K562 (cell line): ENCODE measurements at regions not wholly inside any gene's neighbourhood (a gene's known extent, or its start where the extent isn't known, plus 50 kb on each side); places are given as distances from the start of the nearest gene placed in this dataset.

Experiments used
- ATAC-seq: fragments of 200-7000 bp; cut with Tn5 transposase; 3 replicates; pipeline ENCODE4 v1.9.1; 2020; ENCODE audit warnings: moderate library complexity
- BruUV-seq: library from RNA; stranded (reverse); fragments of 400-500 nt; replicated peaks from 2 replicates; lab custom pipeline; 2021; lab: Mats Ljungman, UMichigan
- CTCF ChIA-PET: fragments of 300-600 bp; formaldehyde crosslinking; extraction: SDS; loops from one replicate; lab custom pipeline; 2021; ENCODE audit warnings: low intra/inter-chr PET ratio; lab: Yijun Ruan, JAX
- POLR2A ChIA-PET: fragments of 300-600, 350-650 bp; sonication (Branson Sonifier 250); formaldehyde crosslinking; extraction: SDS; loops from one replicate; lab custom pipeline; 2021; ENCODE audit warnings: antibody characterized with exemption, inconsistent platforms; lab: Yijun Ruan, JAX
- DNase-seq, 4 experiments: peaks; one replicate each; pipeline versions ENCODE4 v3.0.0 to v3.0.0-alpha.2; 2011 to 2018; ENCODE audit warnings: low spot score in 3 of 4, mixed read lengths in 3 of 4; ENCODE audit errors: extremely low read depth in 1 of 4
- FAIRE-seq: peaks from 2 replicates; lab custom pipeline; 2011; peaks lifted over from hg19 to GRCh38; lab: Jason Lieb, UNC
- H2AFZ ChIP-seq: 2 replicates; pipeline ENCODE4 v1.6.0; 2011; ENCODE audit warnings: low read depth, low read length, control low read depth, inconsistent platforms
- H3K27ac ChIP-seq: fragments of 200-600 bp; 3 replicates; pipeline ENCODE4 v1.8.0; 2011; ENCODE audit warnings: low read depth, mild to moderate bottlenecking, control low read depth, inconsistent platforms, low read length, moderate library complexity, mixed read lengths; ENCODE audit errors: extremely low read depth
- H3K27me3 ChIP-seq, 2 experiments: fragments of 300-600 bp in 1 of 2; 2 replicates in 1 of 2; 3 replicates in 1 of 2; pipeline versions ENCODE4 v1.6.0 to v1.8.0; 2011; ENCODE audit warnings: inconsistent platforms in 2 of 2, low read length in 2 of 2, mild to moderate bottlenecking in 1 of 2, mixed read lengths in 1 of 2, moderate library complexity in 1 of 2; ENCODE audit not compliant: control insufficient read depth in 2 of 2, insufficient read depth in 2 of 2
- H3K36me3 ChIP-seq: fragments of 300-600 bp; 3 replicates; pipeline ENCODE4 v1.8.0; 2011; ENCODE audit warnings: mild to moderate bottlenecking, low read length, inconsistent platforms; ENCODE audit not compliant: control insufficient read depth, insufficient read depth
- H3K4me1 ChIP-seq, 2 experiments: fragments of 200-600 bp in 1 of 2; replicated peaks in 1 of 2; 2 replicates in 1 of 2; 3 replicates in 1 of 2; pipeline versions ENCODE4 v1.5.1 to v1.8.0; 2011; ENCODE audit warnings: inconsistent platforms in 2 of 2, low read length in 2 of 2, mild to moderate bottlenecking in 1 of 2, mixed read lengths in 1 of 2, moderate library complexity in 1 of 2; ENCODE audit not compliant: control insufficient read depth in 2 of 2, insufficient read depth in 2 of 2
- H3K4me2 ChIP-seq: 2 replicates; pipeline ENCODE4 v1.6.1; 2011; ENCODE audit warnings: low read length, control low read depth, inconsistent platforms, mixed read lengths; ENCODE audit not compliant: insufficient read depth
- H3K4me3 ChIP-seq: fragments of 200-600 bp; sonication (generic), shearing (Covaris generic); 2 replicates; pipeline ENCODE4 v1.5.1; 2016; ENCODE audit warnings: control low read depth, inconsistent platforms
- H3K79me2 ChIP-seq: fragments of 200-600 bp; 3 replicates; pipeline ENCODE4 v1.8.0; 2011; ENCODE audit warnings: low read length, inconsistent platforms; ENCODE audit not compliant: control insufficient read depth, insufficient read depth
- H3K9ac ChIP-seq, 2 experiments: 2 replicates each; pipeline versions ENCODE4 v1.6.0 to v1.6.1; 2011; ENCODE audit warnings: low read depth in 2 of 2, low read length in 2 of 2, control low read depth in 1 of 2, inconsistent platforms in 1 of 2, mild to moderate bottlenecking in 1 of 2, mixed read lengths in 1 of 2; ENCODE audit not compliant: insufficient read depth in 1 of 2
- H3K9me1 ChIP-seq: one replicate; pipeline ENCODE4 v1.6.0; 2011; ENCODE audit warnings: inconsistent platforms, mild to moderate bottlenecking, low read length, moderate library complexity; ENCODE audit not compliant: control insufficient read depth, insufficient read depth
- H3K9me3 ChIP-seq: replicated peaks from 2 replicates; pipeline ENCODE4 v1.5.1; 2011; ENCODE audit warnings: low read depth, low read length, inconsistent platforms; ENCODE audit not compliant: control insufficient read depth, insufficient read depth
- H4K20me1 ChIP-seq: replicated peaks from 2 replicates; pipeline ENCODE4 v1.6.1; 2011; ENCODE audit warnings: low read length, inconsistent platforms, mixed read lengths; ENCODE audit not compliant: control insufficient read depth, insufficient read depth
- BCL6 ChIP-seq: fragments of 250-450 bp; sonication (Bioruptor Pico); IDR thresholded peaks from 2 replicates; pipeline ENCODE4 v1.4.0; 2020
- CEBPB ChIP-seq: fragments of 450-650 bp; IDR thresholded peaks from 2 replicates; pipeline ENCODE4 v1.6.1; 2016; ENCODE audit warnings: missing genetic modification characterization, missing compliant biosample characterization
- CEBPG ChIP-seq, 3 experiments: fragments of 200-800 bp in 1 of 3; sonication (Bioruptor generic) in 1 of 3; sonication (generic) in 1 of 3; formaldehyde crosslinking in 1 of 3; IDR thresholded peaks in 2 of 3; conservative IDR thresholded peaks in 1 of 3; 2 replicates each; pipeline versions ENCODE4 v1.6.1 to v1.8.0; 2016 to 2022; ENCODE audit warnings: missing compliant biosample characterization in 2 of 3, missing genetic modification characterization in 2 of 3, mild to moderate bottlenecking in 1 of 3, missing genetic modification reagents in 1 of 3
- CHD1 ChIP-seq: fragments of 200-600 bp; sonication (generic); IDR thresholded peaks from one replicate; pipeline ENCODE4 v1.6.1; 2012; ENCODE audit warnings: mild to moderate bottlenecking, moderate library complexity, low read length, inconsistent platforms
- CTBP1 ChIP-seq: fragments of 450-650 bp; IDR thresholded peaks from 2 replicates; pipeline ENCODE4 v1.6.1; 2016; ENCODE audit warnings: borderline replicate concordance
- DACH1 ChIP-seq: fragments of 450-650 bp; IDR thresholded peaks from 2 replicates; pipeline ENCODE4 v1.6.1; 2018; ENCODE audit not compliant: partially characterized antibody
- E2F6 ChIP-seq, 2 experiments: IDR thresholded peaks; 2 replicates each; pipeline ENCODE4 v1.6.1; 2011; ENCODE audit warnings: borderline replicate concordance in 1 of 2, control low read depth in 1 of 2, low read depth in 1 of 2, low read length in 1 of 2, mild to moderate bottlenecking in 1 of 2, mixed read lengths in 1 of 2, moderate library complexity in 1 of 2; ENCODE audit not compliant: insufficient read depth in 1 of 2, insufficient read length in 1 of 2, poor library complexity in 1 of 2, severe bottlenecking in 1 of 2; ENCODE audit errors: extremely low read depth in 1 of 2
- ELF1 ChIP-seq: fragments of 200-800 bp; sonication (Bioruptor generic); IDR thresholded peaks from 2 replicates; pipeline ENCODE4 v1.6.1; 2016; ENCODE audit warnings: missing genetic modification characterization, missing compliant biosample characterization
- ELK3 ChIP-seq: fragments of 450-650 bp; formaldehyde crosslinking; IDR thresholded peaks from 2 replicates; pipeline ENCODE4 v1.4.0; 2020; ENCODE audit warnings: mild to moderate bottlenecking
- HNRNPK ChIP-seq: fragments of 200-400 bp; formaldehyde crosslinking; IDR thresholded peaks from one replicate; pipeline ENCODE4 v1.6.1; 2018; ENCODE audit warnings: mild to moderate bottlenecking, low read depth, low read length; ENCODE audit not compliant: poor library complexity, severe bottlenecking
- MBD1 ChIP-seq: fragments of 250-450 bp; sonication (Bioruptor Pico); IDR thresholded peaks from 2 replicates; pipeline ENCODE4 v1.8.0; 2022; ENCODE audit warnings: inconsistent platforms
- MEF2A ChIP-seq: IDR thresholded peaks from 2 replicates; pipeline ENCODE4 v1.6.1; 2011; ENCODE audit warnings: low read depth, mild to moderate bottlenecking, low read length, moderate library complexity; ENCODE audit not compliant: control insufficient read depth
- NFIX ChIP-seq: fragments of 250-450 bp; sonication (Bioruptor Pico); IDR thresholded peaks from 2 replicates; pipeline ENCODE4 v1.4.0; 2020; ENCODE audit warnings: low read depth, mild to moderate bottlenecking, moderate library complexity
- RAD21 ChIP-seq, 2 experiments: fragments of 250-450 bp in 1 of 2; fragments of 450-650 bp in 1 of 2; sonication (Bioruptor Pico) in 1 of 2; formaldehyde crosslinking in 1 of 2; IDR thresholded peaks in 1 of 2; conservative IDR thresholded peaks in 1 of 2; 2 replicates each; pipeline versions ENCODE4 v1.4.0 to v1.8.0; 2020 to 2022; ENCODE audit warnings: mild to moderate bottlenecking in 2 of 2, moderate library complexity in 1 of 2
- SIN3B ChIP-seq: fragments of 450-650 bp; IDR thresholded peaks from 2 replicates; pipeline ENCODE4 v1.6.1; 2017; ENCODE audit warnings: low read depth, mild to moderate bottlenecking, moderate library complexity
- STAG1 ChIP-seq: sonication (generic); formaldehyde crosslinking; IDR thresholded peaks from 2 replicates; pipeline ENCODE4 v1.5.0; 2020; ENCODE audit warnings: missing genetic modification reagents, borderline replicate concordance
- ZNF551 ChIP-seq: fragments of 250-450 bp; sonication (Bioruptor Pico); IDR thresholded peaks from 2 replicates; pipeline ENCODE4 v1.5.0; 2021; ENCODE audit warnings: mild to moderate bottlenecking, moderate library complexity
- ZNF717 ChIP-seq: fragments of 250-450 bp; sonication (Bioruptor Pico); IDR thresholded peaks from 2 replicates; pipeline ENCODE4 v1.5.0; 2021
- WGBS: fragments of 100-300 bp; shearing (Covaris generic); methylation state at CpG from one replicate; pipeline ENCODE4 v1.1.6; 2016; ENCODE audit warnings: low coverage, mixed read lengths; ENCODE audit not compliant: insufficient coverage; ENCODE audit errors: missing lambda C conversion rate; 5-methylcytosine and 5-hydroxymethylcytosine counted together
- in situ Hi-C: fragments of 300-500 bp; cut with MboI; formaldehyde crosslinking; loops from 4 replicates; pipeline ENCODE4 v1.15.0; 2018; ENCODE audit warnings: inconsistent platforms, mixed read lengths
- intact Hi-C: fragments of 100-400 bp; cut with micrococcal nuclease; formaldehyde crosslinking; loops from 2 replicates; pipeline ENCODE4 v1.14.2; 2022

- no peaks in the 10 kb centered on the region for H3K36me3 ChIP-seq
- DNase-seq = no peak
- ATAC-seq = no peak
- no TSS peak for BruUV-seq
- no peak for TF ChIP-seq MEF2A
- TF ChIP-seq DACH1 = no peak
- TF ChIP-seq ZNF717 (CRISPR knock-in tag) = no peak
- no peak for TF ChIP-seq ELK3
- TF ChIP-seq HNRNPK = no peak
- no peak for TF ChIP-seq CEBPG (CRISPR knock-in tag; IDR thresholded peaks at IDR 0.05)
- no peak for TF ChIP-seq CEBPG (tag; conservative IDR thresholded peaks at IDR 0.05 in 1 of 2, IDR thresholded peaks at IDR 0.05 in 1 of 2)
- TF ChIP-seq CHD1 = no peak
- TF ChIP-seq MBD1 = no peak
- no peak for TF ChIP-seq CEBPB (tag)
- TF ChIP-seq CTBP1 = no peak
- no peak for TF ChIP-seq E2F6 (IDR thresholded peaks at IDR 0.05; ENCODE audit: borderline replicate concordance in 1 of 2, extremely low read depth in 1 of 2, insufficient read depth in 1 of 2, insufficient read length in 1 of 2, low read depth in 1 of 2, low read length in 1 of 2, poor library complexity in 1 of 2, severe bottlenecking in 1 of 2)
- TF ChIP-seq RAD21 (CRISPR knock-in tag; conservative IDR thresholded peaks at IDR 0.05 in 1 of 2, IDR thresholded peaks at IDR 0.05 in 1 of 2) = no peak
- TF ChIP-seq NFIX (CRISPR knock-in tag) = no peak
- TF ChIP-seq STAG1 = no peak
- TF ChIP-seq ELF1 = no peak
- TF ChIP-seq ZNF551 (CRISPR knock-in tag) = no peak
- no peak for TF ChIP-seq BCL6 (CRISPR knock-in tag)
- no peak for TF ChIP-seq SIN3B
- in situ Hi-C loops = no loop called here
- H4K20me1 ChIP-seq = no peaks in the 10 kb centered on the region
- H2AFZ ChIP-seq = no peak overlapping the region
- FAIRE-seq = no peak
- no peak overlapping the region for H3K4me3 ChIP-seq
- no peak overlapping the region for H3K27ac ChIP-seq
- H3K4me2 ChIP-seq = no peak overlapping the region
- no peak overlapping the region for H3K9ac ChIP-seq
- WGBS = 2% methylated on average over 3 of the region's 3 CpGs
- H3K9me3 ChIP-seq = no peaks in the 10 kb centered on the region
- intact Hi-C loops = no loop called here
- no peaks in the 10 kb centered on the region for H3K79me2 ChIP-seq
- no peaks in the 10 kb centered on the region for H3K27me3 ChIP-seq
- H3K9me1 ChIP-seq = no peaks in the 10 kb centered on the region
- ChIA-PET POLR2A (no interaction called here), CTCF (no interaction called here)
- no peaks in the 10 kb centered on the region for H3K4me1 ChIP-seq
Measured at GRCh38 chr17:70879401-70879800, 710.1 kb downstream of the KCNJ2 start.
